ENCODE measurements at regions not wholly inside any gene's neighbourhood (a gene's known extent, or its start where the extent isn't known, plus 50 kb on each side); places are given as distances from the start of the nearest gene placed in this dataset.
A peak's percentile ranks its signal among the peaks of the same experiment; 100 is the strongest.

GRCh38 chr6:156579564-156579963, 197.6 kb upstream of the ARID1B start:
- DNase-seq (no peak), ATAC-seq (no peak)
- TF ChIP-seq, protein P1, sequence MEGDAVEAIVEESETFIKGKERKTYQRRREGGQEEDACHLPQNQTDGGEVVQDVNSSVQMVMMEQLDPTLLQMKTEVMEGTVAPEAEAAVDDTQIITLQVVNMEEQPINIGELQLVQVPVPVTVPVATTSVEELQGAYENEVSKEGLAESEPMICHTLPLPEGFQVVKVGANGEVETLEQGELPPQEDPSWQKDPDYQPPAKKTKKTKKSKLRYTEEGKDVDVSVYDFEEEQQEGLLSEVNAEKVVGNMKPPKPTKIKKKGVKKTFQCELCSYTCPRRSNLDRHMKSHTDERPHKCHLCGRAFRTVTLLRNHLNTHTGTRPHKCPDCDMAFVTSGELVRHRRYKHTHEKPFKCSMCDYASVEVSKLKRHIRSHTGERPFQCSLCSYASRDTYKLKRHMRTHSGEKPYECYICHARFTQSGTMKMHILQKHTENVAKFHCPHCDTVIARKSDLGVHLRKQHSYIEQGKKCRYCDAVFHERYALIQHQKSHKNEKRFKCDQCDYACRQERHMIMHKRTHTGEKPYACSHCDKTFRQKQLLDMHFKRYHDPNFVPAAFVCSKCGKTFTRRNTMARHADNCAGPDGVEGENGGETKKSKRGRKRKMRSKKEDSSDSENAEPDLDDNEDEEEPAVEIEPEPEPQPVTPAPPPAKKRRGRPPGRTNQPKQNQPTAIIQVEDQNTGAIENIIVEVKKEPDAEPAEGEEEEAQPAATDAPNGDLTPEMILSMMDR (IDR thresholded peaks at IDR 0.05) = no peak
- Histone ChIP-seq H3K9me3 (peaks cover 18% of the 10 kb centered on the region), H3K4me1 (ENCODE audit: low read depth) (no peaks in the 10 kb centered on the region), H3K4me3 (no peak overlapping the region), H3K36me3 (ENCODE audit: low read depth) (no peaks in the 10 kb centered on the region)
- intact Hi-C loops (cut with DNase I, micrococcal nuclease) = no loop called here

GRCh38 chr6:156577749-156578148, 199.4 kb upstream of the ARID1B start:
- Histone ChIP-seq H3K4me3 (no peak overlapping the region), H3K4me1 (ENCODE audit: low read depth) (no peaks in the 10 kb centered on the region), H3K36me3 (ENCODE audit: low read depth) (no peaks in the 10 kb centered on the region), H3K9me3 (peaks cover 18% of the 10 kb centered on the region)
- DNase-seq (no peak), ATAC-seq (no peak)
- TF ChIP-seq, protein P1 (IDR thresholded peaks at IDR 0.05) = no peak
- intact Hi-C loops (cut with DNase I, micrococcal nuclease) = no loop called here

- Histone ChIP-seq H3K36me3 (ENCODE audit: low read depth) (no peaks in the 10 kb centered on the region), H3K4me3 (no peak overlapping the region), H3K9me3 (peaks cover 18% of the 10 kb centered on the region), H3K4me1 (ENCODE audit: low read depth) (no peaks in the 10 kb centered on the region)
- TF ChIP-seq, protein P1 (IDR thresholded peaks at IDR 0.05) = no peak
- ATAC-seq (no peak), DNase-seq (no peak)
- intact Hi-C loops (cut with DNase I, micrococcal nuclease) = no loop called here
These were observed 201.8 kb upstream of the ARID1B start for GRCh38 chr6:156575361-156575760.

- H3K4me1 ChIP-seq (ENCODE audit: low read depth) = no peaks in the 10 kb centered on the region
- H3K36me3 ChIP-seq (ENCODE audit: low read depth) = no peaks in the 10 kb centered on the region
- H3K9me3 ChIP-seq = peaks cover 7% of the 10 kb centered on the region
- DNase-seq = no peak
- no peak for ATAC-seq
- intact Hi-C loops (cut with DNase I, micrococcal nuclease) = loop anchor here (10.0 kb wide), 2 partner anchors 120 to 210 kb away; partner anchors contain the start of gene ARID1B (in 1 of the 2)
- H3K4me3 ChIP-seq = no peak overlapping the region
- TF ChIP-seq, protein P1 (IDR thresholded peaks at IDR 0.05) = no peak
These were observed 212.4 kb upstream of the ARID1B start for GRCh38 chr6:156564807-156565149.

DNA sequence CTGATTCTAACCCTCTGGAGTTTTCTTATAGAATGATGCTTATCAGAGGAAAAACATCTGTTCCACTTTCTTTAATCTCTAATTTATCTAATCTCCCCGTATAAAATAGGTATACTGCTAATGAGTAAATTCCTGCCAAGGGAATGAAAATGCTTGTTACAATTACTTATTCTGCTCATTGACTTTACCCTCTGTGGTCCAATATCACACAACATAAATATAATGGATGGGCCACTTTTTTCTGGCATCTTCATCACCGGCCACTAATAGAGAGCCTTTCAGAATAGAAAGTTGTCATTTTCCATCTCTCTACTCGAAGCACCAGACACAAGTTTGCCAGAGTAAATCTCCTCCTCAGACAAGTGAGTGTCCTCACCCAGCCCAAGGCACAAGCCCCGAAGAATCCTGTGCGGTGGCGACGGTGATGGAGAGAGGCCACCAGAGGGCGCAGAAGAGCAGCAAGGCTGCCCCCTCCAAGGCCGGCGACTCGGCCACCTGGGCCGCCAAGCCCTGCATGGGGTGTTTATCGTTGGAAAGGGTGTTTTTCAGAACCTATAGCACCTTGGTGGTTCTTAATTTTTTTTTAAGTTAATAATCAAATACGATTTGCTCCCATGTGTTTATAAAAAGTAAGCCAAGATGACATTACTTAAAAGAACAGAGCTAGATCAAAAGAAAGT, 212.9 kb upstream of the ARID1B start:
- Histone ChIP-seq H3K4me3 (no peak overlapping the region), H3K9me3 (peaks cover 7% of the 10 kb centered on the region), H3K36me3 (ENCODE audit: low read depth) (no peaks in the 10 kb centered on the region), H3K4me1 (ENCODE audit: low read depth) (no peaks in the 10 kb centered on the region)
- TF ChIP-seq, protein P1 (IDR thresholded peaks at IDR 0.05) = peak; percentile 90
- DNase-seq (peak; percentile 74 to 87 (median 86)), ATAC-seq (peak; percentile 98)
- intact Hi-C loops (cut with DNase I, micrococcal nuclease) = loop anchor here (10.0 kb wide), 2 partner anchors 121 to 211 kb away; partner anchors contain the start of gene ARID1B (in 1 of the 2)

Data from mucosa of descending colon (tissue), 3 donors.